Left ventricle myocardium superior (tissue), 1 donor: ENCODE measurements at regions not wholly inside any gene's neighbourhood (a gene's known extent, or its start where the extent isn't known, plus 50 kb on each side); places are given as distances from the start of the nearest gene placed in this dataset.

Experiments used
- ATAC-seq: fragments of 200-7000 bp; cut with Tn5 transposase; one replicate; pipeline ENCODE4 v1.9.1; 2020; ENCODE audit warnings: mild to moderate bottlenecking, moderate library complexity
- DNase-seq: peaks from one replicate; pipeline ENCODE4 v3.0.0-alpha.2; 2020
- intact Hi-C: fragments of 100-400 bp; cut with micrococcal nuclease; formaldehyde crosslinking; loops from one replicate; pipeline ENCODE4 v1.11.0; 2022
- donor health status: DM: no; HTN: yes; CAD: no; lungs with severe emphysema.

DNA sequence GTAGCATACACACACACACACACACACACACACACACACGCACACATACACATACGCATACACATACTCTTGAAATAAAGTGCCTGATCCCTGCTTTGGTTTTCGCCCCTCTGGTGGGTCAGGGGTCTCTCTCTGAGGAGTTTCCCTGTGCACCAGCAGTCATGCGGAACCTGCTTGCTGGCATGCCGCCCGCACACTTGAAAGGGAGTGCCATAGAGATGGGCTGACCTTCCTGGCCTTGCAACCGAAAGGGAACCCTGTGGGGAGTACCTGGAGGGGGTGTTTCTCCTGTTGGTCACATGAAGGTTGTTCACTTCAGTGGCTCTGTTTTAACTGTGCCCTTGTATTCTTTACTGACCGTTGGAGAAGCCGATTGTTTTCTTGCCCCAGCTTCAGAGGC is 752.3 kb downstream of the NR2F2 start:
- intact Hi-C loops: no loop called here
- DNase-seq: no peak
- ATAC-seq: no peak

DNA sequence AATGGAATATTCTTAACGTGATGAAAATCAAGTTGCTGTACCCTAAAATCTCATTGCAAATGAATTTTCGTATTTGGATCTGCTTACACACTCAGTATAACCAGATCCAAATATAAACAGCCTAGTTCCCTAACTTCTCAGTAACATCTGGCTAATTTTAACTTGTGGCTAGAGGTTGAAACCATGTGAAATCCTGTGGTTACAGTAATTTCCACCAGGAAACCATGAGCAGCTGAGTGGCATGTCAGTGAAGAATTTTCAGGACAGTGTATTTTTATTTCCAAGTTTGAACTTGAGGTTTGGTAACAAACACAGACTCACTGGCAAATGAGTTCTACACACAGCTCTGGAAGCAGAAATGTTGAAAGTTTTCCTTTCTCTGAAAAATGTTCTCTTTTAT is 754.1 kb downstream of the NR2F2 start:
- intact Hi-C loops: no loop called here
- no peak for DNase-seq
- no peak for ATAC-seq

DNA sequence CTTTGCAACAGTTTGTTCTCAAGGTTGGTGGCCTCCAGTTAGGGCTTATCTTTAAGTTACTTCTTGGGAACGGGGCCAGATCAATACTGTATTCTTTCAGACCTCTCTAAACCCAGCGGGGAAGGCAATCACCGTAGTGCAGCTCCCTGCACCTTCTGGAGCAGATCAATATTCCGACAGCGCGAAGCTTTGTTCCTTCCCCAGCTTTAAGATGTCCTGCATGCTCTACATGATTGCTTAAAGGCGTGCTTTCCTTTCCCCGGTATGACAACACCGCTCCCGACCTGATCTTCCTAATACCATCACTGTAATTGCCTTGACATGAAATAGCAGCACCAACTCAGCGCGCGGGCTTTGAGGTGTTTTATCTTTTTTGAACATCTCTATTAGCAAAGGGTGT is 755.2 kb downstream of the NR2F2 start:
- ATAC-seq (no peak), DNase-seq (no peak)
- intact Hi-C loops: no loop called here

DNA sequence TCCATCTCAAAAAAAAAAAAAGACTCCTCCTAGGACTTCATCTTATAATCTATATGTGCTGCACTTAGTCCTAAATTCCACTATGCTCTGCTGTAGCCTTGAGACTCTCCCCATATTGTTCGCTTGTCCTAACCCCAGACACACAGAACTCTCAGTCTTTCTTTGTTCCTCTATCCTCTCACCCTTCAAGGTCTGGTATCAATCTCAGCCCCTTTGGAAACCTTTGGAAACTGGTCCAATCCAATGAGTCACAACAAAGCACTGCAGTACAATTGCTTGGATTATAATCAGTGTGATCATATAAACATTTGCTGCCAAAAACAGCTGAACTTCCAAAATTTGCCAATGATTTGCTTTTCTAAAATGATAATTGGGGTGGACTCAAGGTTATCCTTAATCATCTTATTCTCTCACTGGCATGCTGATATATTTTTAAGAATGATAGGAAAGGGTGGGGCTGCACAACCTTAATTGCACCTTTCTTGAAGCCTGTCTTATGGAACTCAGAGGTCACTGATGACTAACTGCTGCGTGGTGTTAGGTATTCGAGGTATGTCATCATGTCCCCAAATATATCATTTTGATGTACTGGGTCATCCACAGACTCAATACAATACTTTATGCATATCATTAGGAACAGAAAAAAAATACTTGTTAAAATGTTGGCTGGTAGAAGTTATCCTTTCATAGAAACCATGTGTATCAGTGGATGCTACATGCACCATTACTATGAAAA is 756.7 kb downstream of the NR2F2 start:
- DNase-seq (no peak), ATAC-seq (no peak)
- intact Hi-C loops: no loop called here

DNA sequence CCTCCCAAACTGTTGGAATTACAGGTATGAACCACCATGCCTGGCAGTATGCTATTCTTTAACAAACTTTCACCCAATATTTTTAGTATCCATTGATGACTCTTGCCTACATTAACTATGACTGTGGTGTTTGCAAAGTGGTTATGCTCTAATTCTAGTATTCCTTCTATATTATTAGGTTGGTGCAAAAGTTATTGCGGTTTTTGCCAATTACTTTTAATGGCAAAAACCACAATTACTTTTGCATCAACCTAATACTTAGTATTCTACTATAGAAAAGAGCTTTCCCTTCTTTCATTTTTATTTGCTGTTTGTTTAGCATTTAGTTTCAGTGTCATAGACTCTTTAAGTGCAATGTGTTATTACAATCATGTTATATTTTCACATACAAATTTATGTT is 760.6 kb downstream of the NR2F2 start:
- no peak for ATAC-seq
- DNase-seq: no peak
- intact Hi-C loops: no loop called here

DNA sequence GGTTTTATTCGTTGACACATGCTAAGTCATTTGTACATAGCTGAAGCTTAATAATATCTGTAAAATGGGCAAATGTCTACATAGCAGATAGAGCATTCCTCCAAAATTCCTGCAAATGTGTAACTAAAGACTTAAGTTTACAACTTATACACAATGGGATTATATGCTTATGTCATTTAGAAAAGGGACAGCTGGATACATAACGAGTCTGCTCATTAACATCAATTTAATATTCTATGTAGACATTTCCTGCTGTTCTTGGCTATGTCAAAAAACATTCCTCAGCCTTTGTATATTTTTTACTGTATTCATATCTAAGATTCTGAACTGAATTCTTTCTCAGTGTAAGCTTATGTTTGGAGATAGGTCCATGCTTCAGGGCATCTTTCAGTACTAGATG is 762.2 kb downstream of the NR2F2 start:
- intact Hi-C loops: no loop called here
- DNase-seq (no peak), ATAC-seq (no peak)

DNA sequence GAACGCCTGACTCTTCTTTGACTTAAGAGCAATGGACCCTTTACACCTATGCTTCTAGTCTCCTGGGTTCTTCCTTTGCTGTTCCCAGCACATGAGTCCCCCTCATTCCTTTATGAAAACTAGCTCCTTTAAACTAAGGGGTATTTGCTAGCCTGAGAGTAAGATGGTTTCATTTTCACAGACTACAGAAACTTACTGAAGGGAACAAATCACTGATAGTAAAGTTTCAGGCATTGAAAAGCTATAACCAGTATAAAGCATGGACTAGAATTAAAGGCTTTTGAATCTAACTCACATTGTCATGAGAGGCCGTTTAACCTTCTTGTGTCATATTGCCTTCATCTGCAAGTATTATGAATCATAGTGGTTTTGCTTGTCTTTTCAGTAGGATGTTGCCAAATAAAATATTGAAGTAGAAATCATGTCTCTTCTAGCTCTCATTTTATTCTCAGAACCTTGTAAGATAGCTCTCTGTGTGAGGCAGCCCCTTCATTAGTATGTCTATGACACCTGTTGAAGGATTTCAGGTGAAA is 765.9 kb downstream of the NR2F2 start:
- intact Hi-C loops: no loop called here
- ATAC-seq (no peak), DNase-seq (no peak)

DNA sequence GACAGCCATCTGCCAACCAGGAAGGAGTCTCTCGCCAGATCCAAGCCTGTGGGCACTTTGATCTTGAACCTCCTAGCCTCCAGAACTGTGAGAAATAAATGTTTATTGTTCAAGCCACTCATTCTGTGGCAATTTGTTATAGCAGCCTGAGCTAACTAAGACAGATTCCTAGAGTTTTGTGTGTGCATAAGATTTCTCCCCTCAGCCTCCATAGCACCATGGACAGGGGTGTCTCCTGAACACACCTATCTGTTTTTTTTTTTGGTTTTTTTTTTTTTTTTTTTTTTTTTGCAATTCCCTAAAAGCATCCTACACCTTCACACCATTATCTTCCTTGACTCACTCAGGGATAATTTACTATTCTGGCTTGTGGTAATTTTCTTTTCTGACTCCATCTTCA is 768.5 kb downstream of the NR2F2 start:
- ATAC-seq (no peak), DNase-seq (no peak)
- intact Hi-C loops: no loop called here

DNA sequence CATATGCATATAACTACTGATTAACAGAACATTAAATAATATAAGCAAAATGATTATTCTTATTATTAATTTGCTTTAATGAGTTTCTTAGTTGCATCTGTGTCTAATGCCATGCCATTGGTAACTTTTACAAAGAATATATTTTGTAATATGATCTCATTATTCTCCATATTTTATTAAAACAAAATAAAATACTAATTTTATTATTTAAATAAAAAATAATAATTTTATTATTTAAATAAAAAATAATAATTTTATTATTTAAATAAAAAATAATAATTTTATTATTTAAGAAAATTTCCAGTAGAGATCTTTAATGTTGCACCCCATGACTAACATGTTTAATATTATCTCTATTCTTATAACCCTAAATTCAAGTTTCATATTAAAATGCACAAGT is 771.1 kb downstream of the NR2F2 start:
- DNase-seq: no peak
- ATAC-seq: no peak
- intact Hi-C loops: no loop called here

DNA sequence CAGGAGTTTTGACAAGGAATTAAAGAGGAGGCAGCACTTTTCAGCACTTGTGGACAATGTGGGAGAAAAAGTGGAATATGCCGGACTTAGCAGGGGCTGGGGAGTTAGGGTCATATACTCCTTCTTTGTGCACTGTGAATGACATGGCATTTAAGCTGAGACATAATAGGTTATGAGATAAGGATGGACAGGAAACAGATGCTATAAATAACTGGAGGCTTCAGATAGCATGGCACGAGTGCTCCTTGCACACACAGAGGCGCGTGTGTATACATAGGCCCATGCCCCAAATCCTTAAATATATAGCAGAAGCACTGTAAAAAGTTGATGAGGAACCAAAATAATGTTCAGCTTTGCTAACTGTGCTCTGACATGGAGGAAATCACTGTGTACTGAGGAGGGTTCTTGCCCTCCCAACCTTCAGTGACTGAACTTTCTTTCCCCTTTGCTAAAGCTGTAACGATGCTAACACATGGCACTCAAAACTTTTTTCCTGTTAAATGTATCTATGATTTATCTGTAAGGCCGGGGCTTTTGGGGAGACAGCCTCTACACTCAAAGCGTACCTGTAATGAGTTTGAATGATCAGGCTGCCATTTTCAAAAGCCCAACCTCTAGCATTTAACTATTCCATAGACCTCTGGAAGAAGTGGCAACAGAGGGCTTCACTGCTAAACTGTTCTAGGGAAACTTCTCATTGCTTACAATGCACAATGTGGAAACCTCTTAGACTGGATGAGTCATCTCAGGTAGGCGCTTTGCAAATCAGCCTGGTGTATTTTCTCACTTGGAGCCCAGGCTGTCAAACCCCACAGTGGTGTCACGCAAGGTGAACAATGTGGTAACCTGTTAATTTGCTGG is 784.6 kb downstream of the NR2F2 start:
- intact Hi-C loops: no loop called here
- no peak for DNase-seq
- ATAC-seq: peak; percentile 81

DNA sequence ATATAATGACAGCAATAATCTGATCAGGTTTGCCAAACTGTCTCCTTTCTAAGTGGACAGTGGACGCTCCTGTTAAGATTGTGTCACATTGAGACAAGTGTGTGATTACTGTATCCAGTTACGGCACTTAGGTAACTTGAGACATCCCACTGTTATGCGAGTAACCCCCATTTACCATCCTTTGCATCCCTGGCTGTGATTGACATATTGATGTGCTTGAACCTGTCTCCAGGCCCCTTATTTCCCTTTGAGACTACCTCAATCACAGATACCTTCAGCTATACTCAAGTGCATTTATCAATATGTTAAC is 785.2 kb downstream of the NR2F2 start:
- DNase-seq (no peak), ATAC-seq (no peak)
- intact Hi-C loops: no loop called here

DNA sequence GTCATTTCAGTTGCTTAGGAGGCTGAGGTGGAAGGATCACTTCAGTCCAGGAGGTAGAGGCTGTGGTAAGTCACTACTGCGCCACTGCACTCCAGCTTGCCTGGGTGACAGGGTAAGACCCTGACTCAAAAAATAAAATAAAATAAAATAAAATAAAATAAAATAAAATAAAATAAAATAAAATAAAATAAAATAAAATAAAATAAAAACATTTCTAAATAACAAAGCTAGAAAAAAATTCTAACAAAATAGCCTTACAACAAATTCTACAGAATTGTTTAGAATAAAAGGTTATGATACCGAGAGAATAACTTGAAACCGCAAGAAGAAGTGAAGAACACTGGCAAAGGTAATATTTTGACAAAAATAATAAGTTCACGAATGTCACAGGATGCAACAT is 794.3 kb downstream of the NR2F2 start:
- ATAC-seq (no peak), DNase-seq (no peak)
- intact Hi-C loops: no loop called here

DNA sequence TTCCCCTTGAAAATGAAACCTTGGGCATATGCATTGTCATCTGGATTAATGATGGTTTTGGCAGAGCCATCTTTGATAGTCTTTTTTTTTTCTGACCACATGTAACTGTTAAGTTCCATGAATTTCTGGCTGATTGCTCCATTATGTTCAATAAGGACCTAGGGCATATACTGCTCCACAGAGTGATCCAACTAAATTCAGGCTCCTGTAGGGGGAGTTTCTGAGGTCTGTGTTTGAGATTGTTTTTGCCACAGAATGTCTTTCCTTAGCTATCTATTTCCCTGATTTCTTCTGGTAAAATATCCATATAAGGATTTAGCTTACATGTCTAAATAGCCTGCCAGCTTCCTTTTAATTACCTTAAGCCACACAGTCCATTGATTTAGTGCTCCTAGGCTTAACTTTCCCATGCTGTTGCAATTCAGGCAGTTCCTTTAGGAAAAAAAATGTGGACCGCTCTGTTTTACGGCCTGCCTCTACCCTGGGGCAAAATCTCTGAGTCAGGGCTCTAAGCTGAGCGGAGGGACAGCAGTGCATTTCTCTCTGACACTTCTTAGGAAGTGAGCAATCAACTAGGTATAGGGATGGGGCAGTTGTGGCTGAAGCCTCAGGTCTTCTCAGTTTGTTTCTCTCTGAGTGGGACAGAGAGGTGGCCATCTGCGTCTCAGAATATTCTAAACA is 796.2 kb downstream of the NR2F2 start:
- intact Hi-C loops: no loop called here
- ATAC-seq (no peak), DNase-seq (no peak)

DNA sequence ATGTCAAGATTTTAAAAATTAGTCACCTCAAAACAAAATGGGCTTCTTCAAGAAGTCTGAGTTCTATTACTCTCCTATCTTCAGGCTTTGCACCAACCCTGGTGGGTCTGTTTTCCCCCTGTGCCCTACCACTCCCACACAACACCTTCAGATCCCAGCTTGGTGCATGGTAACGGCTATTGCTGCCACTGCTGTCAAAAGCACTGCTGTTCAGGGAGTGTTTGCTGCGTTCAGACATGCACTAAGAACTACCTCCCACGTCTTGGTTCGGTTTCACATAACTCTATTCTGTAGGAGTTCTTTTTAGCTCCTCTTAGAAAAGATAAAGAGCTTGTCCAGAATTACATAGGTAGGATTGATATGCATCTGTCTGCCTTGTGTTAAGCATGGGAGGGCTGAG is 799.2 kb downstream of the NR2F2 start:
- intact Hi-C loops: no loop called here
- DNase-seq (no peak), ATAC-seq (no peak)

DNA sequence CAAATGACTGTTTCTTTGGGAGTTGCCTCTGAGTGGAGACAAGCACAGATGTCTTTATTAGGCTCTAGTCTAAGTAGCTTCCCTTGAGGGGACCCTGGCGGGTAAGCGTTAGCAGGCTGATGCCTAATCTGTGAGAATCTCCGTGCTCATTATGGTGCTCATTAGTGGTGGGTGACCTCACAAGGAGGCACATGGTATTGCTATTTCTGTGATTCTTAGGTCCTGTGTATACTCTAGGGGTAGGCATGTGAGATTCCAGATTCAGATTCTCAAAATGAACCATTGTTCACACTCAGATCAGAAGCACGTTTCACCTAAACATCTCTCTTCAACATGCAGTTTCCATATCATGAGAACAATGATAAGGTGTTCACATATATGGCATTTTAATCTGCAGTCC is 809.7 kb downstream of the NR2F2 start:
- ATAC-seq (no peak), DNase-seq (no peak)
- intact Hi-C loops: no loop called here

DNA sequence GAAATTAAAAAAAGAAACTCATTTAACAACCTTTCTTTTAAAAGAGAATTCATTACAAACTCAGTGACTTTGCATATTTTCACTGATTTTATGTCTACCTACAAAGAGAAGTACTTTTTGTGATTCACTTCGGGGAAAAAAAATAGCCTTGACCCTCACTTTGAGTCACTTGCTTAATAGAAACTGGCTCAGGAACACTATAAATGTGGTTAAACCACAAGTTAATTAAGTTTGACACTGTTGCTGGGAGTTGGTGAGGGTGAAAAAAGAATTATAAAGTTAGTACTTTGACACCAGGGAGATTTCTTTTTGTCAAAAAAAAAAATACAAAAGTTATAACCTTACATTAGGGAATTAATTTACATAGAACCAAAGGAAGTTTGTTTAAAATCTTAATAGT is 810.9 kb downstream of the NR2F2 start:
- DNase-seq (no peak), ATAC-seq (no peak)
- intact Hi-C loops: no loop called here

DNA sequence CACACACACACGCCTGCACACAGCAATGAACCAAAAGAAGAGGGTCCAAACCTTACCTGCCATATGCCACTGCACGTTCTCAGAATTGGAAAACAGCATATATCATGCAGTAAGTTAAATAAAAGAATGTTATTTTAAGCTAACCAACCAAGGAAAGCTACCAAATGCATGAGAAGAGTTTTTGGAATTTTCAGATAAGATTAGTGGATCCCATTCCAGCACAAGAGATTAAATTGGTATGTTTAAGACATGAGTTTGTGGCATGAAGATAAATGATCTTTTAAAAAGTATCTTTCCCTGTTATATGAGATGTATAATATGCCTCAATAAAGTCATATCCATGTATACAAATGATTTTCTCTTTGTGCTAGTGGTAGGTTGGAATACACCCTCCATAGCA is 811.4 kb downstream of the NR2F2 start:
- intact Hi-C loops: no loop called here
- ATAC-seq (no peak), DNase-seq (no peak)

DNA sequence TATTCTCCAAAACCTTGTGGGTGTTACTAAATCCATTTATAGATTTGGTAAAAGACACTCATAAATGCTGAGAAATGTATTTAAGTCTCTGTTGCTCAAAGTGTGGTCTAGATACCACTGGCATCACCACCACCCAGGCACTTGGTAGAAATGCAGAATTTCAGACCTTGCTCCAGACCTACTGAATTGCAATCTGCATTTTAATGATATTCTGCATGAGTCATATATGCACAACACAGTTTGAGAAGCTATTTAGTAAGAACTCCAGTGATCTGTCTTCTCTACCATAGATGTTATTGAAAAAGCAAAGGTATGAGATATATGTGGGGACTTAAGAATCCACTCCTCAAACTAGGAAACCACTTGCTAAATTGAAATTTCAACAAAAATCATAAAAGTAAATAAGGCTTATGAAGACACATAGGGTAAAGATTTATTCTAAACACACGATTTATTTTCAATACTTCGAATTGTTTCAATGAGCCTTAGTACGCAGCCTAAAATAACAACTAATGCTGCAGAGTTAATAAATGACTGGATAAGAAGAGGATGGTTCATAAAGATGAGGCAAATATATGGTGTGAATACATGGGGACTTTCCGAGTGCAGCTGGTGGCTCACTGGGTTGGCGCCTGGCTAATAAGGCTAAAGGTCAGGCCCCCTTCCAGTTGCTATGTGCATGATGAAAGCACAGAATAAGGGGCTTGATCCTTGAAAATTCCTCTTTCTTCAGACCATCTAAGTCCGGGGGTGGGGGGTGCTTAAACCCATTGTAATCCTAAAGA is 813.3 kb downstream of the NR2F2 start:
- ATAC-seq (no peak), DNase-seq (no peak)
- intact Hi-C loops: no loop called here

DNA sequence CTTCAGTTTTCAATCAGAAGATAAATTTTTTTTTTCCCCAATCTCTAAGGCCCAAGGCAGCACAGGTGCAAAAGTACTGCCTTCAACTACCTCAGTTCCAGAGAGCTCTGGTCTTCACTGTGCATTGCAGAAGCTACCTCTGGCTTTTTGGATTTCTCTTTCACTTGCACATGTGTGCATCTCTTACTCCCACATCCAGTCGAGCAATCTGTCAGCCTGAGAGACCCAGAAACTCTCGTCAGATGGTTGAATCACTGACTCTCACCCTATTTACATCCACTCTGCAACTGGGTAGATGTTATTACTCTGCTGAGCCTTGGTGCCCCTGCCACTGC is 813.8 kb downstream of the NR2F2 start:
- ATAC-seq (no peak), DNase-seq (no peak)
- intact Hi-C loops: no loop called here
